GM23338 (cell line): ENCODE measurements at regions not wholly inside any gene's neighbourhood (a gene's known extent, or its start where the extent isn't known, plus 50 kb on each side); places are given as distances from the start of the nearest gene placed in this dataset.

ENCODE experiments used
- ATAC-seq: fragments of 200-7000 bp; cut with Tn5 transposase; 3 replicates; pipeline ENCODE4 v1.9.1; 2020
- DNase-seq: peaks from one replicate; pipeline ENCODE4 v3.0.0-alpha.2; 2015; ENCODE audit warnings: low spot score
- H2AFZ ChIP-seq: fragments of 200-600 bp; sonication (generic); 2 replicates; pipeline ENCODE4 v1.8.0; 2016; ENCODE audit warnings: antibody characterized with exemption, mild to moderate bottlenecking, moderate library complexity
- H3F3A ChIP-seq: fragments of 200-600 bp; sonication (generic); replicated peaks from 2 replicates; pipeline ENCODE4 v1.8.0; 2017; ENCODE audit warnings: antibody characterized with exemption, mixed run types, low read depth
- H3K27ac ChIP-seq: fragments of 200-600 bp; sonication (generic); 2 replicates; pipeline ENCODE4 v1.6.1; 2016; ENCODE audit warnings: low read depth
- H3K27me3 ChIP-seq: fragments of 200-600 bp; sonication (generic); 2 replicates; pipeline ENCODE4 v1.8.0; 2016; ENCODE audit warnings: mild to moderate bottlenecking, mixed run types, moderate library complexity; ENCODE audit not compliant: insufficient read depth
- H3K36me3 ChIP-seq: fragments of 200-600 bp; sonication (generic); 2 replicates; pipeline ENCODE4 v1.8.0; 2016; ENCODE audit warnings: mild to moderate bottlenecking; ENCODE audit not compliant: insufficient read depth
- H3K4me1 ChIP-seq: fragments of 200-600 bp; sonication (generic); 2 replicates; pipeline ENCODE4 v1.8.0; 2016; ENCODE audit warnings: mild to moderate bottlenecking, moderate library complexity; ENCODE audit not compliant: insufficient read depth
- H3K4me2 ChIP-seq: fragments of 200-600 bp; sonication (generic); 2 replicates; pipeline ENCODE4 v1.7.1; 2017; ENCODE audit warnings: mixed run types
- H3K4me3 ChIP-seq: fragments of 200-600 bp; sonication (generic); 2 replicates; pipeline ENCODE4 v1.6.1; 2016; ENCODE audit warnings: mixed run types
- H3K79me2 ChIP-seq: fragments of 200-600 bp; sonication (generic); replicated peaks from 2 replicates; pipeline ENCODE4 v1.8.0; 2017; ENCODE audit warnings: mild to moderate bottlenecking; ENCODE audit not compliant: insufficient read depth
- H3K9me2 ChIP-seq: fragments of 200-600 bp; sonication (generic); 2 replicates; pipeline ENCODE4 v1.8.0; 2017; ENCODE audit not compliant: insufficient read depth
- H4K20me1 ChIP-seq: fragments of 200-600 bp; sonication (generic); replicated peaks from 2 replicates; pipeline ENCODE4 v1.8.0; 2017; ENCODE audit warnings: mild to moderate bottlenecking; ENCODE audit not compliant: insufficient read depth
- H3K27ac Mint-ChIP-seq: 2 replicates; pipeline ENCODE4 v1.8.0; 2020; ENCODE audit warnings: inconsistent platforms, mild to moderate bottlenecking, moderate library complexity, mixed read lengths
- H3K27me3 Mint-ChIP-seq: 3 replicates; pipeline ENCODE4 v1.8.0; 2022; ENCODE audit warnings: low read depth, mild to moderate bottlenecking, moderate library complexity, mixed read lengths, inconsistent platforms; ENCODE audit not compliant: insufficient read depth, poor library complexity
- H3K36me3 Mint-ChIP-seq: 3 replicates; pipeline ENCODE4 v1.8.0; 2021; ENCODE audit warnings: low read depth, mild to moderate bottlenecking, inconsistent platforms, moderate library complexity, mixed read lengths
- H3K4me1 Mint-ChIP-seq: 3 replicates; pipeline ENCODE4 v1.8.0; 2020; ENCODE audit warnings: mild to moderate bottlenecking, inconsistent platforms, mixed read lengths
- H3K4me3 Mint-ChIP-seq: 3 replicates; pipeline ENCODE4 v1.8.0; 2021; ENCODE audit warnings: moderate library complexity, mild to moderate bottlenecking, inconsistent platforms, mixed read lengths
- H3K9me3 Mint-ChIP-seq: 3 replicates; pipeline ENCODE4 v1.8.0; 2020; ENCODE audit warnings: moderate library complexity, mild to moderate bottlenecking, inconsistent platforms, mixed read lengths
- CREB1 ChIP-seq: fragments of 250-450 bp; sonication (Bioruptor Pico); IDR thresholded peaks from 2 replicates; pipeline ENCODE4 v1.5.0; 2020; ENCODE audit warnings: low read depth, mild to moderate bottlenecking, moderate library complexity
- CTCF ChIP-seq, 2 experiments: fragments of 200-600 bp in 1 of 2; sonication (generic) in 1 of 2; conservative IDR thresholded peaks; 2 replicates each; pipeline versions ENCODE4 v1.5.1 to v1.6.1; 2016 to 2017; ENCODE audit warnings: antibody characterized with exemption in 2 of 2, low read depth in 2 of 2, mild to moderate bottlenecking in 2 of 2, moderate library complexity in 1 of 2
- ETS1 ChIP-seq: IDR thresholded peaks from 2 replicates; pipeline ENCODE4 v1.6.1; 2016; ENCODE audit warnings: antibody characterized with exemption
- EZH2phosphoT487 ChIP-seq: fragments of 200-600 bp; sonication (generic); IDR thresholded peaks from one replicate; pipeline ENCODE4 v1.8.1; 2018; ENCODE audit warnings: antibody characterized with exemption; ENCODE audit not compliant: unreplicated experiment
- NANOG ChIP-seq: IDR thresholded peaks from 2 replicates; pipeline ENCODE4 v1.6.1; 2016; ENCODE audit warnings: antibody characterized with exemption, borderline replicate concordance
- POLR2AphosphoS5 ChIP-seq: IDR thresholded peaks from 2 replicates; pipeline ENCODE4 v1.6.1; 2016; ENCODE audit warnings: antibody characterized with exemption, low read depth
- STAT1 ChIP-seq: IDR thresholded peaks from one replicate; pipeline ENCODE4 v1.6.1; 2016; ENCODE audit warnings: antibody characterized with exemption; ENCODE audit not compliant: unreplicated experiment
- ZNF331 ChIP-seq: fragments of 250-450 bp; sonication (Bioruptor Pico); IDR thresholded peaks from 2 replicates; pipeline ENCODE4 v1.5.0; 2020; ENCODE audit warnings: low read depth, mild to moderate bottlenecking, moderate library complexity
- ZNF462 ChIP-seq: fragments of 250-450 bp; sonication (Bioruptor Pico); IDR thresholded peaks from 2 replicates; pipeline ENCODE4 v1.5.0; 2020; ENCODE audit warnings: mild to moderate bottlenecking, moderate library complexity

GRCh38 chr10:120683454-120683853, 167.7 kb upstream of the WDR11 start (continued):
- TF ChIP-seq ZNF462 (CRISPR knock-in tag) (no peak), STAT1 (no peak), POLR2AphosphoS5 (no peak), CTCF (conservative IDR thresholded peaks at IDR 0.05; ENCODE audit: low read depth in 2 of 2) (no peak)

GRCh38 chr10:120684226-120684625, 166.9 kb upstream of the WDR11 start:
- H3K4me1 Mint-ChIP-seq, result no peaks in the 10 kb centered on the region
- no peak overlapping the region for H3K27ac Mint-ChIP-seq
- Histone ChIP-seq H3K4me2 (no peak overlapping the region), H2AFZ (no peak overlapping the region), H3K27ac (no peak overlapping the region), H3K79me2 (no peaks in the 10 kb centered on the region), H3K27me3 (no peaks in the 10 kb centered on the region), H3F3A (no peaks in the 10 kb centered on the region), H3K9me2 (peaks cover 4% of the 10 kb centered on the region), H4K20me1 (no peaks in the 10 kb centered on the region), H3K4me1 (no peaks in the 10 kb centered on the region; the same call in 1 of the 2 replicates), H3K4me3 (no peak overlapping the region), H3K36me3 (no peaks in the 10 kb centered on the region)
- no peaks in the 10 kb centered on the region for H3K36me3 Mint-ChIP-seq
- no peaks in the 10 kb centered on the region for H3K27me3 Mint-ChIP-seq
- no peak for DNase-seq
- H3K9me3 Mint-ChIP-seq, result no peaks in the 10 kb centered on the region
- ATAC-seq, result no peak
- TF ChIP-seq CREB1 (CRISPR knock-in tag) (no peak), EZH2phosphoT487 (no peak), ZNF331 (CRISPR knock-in tag) (no peak), NANOG (no peak), ETS1 (no peak)
- H3K4me3 Mint-ChIP-seq, result no peak overlapping the region
